ENCODE measurements at regions not wholly inside any gene's neighbourhood (a gene's known extent, or its start where the extent isn't known, plus 50 kb on each side); places are given as distances from the start of the nearest gene placed in this dataset.

GRCh38 chr15:60102748-60103147, 98.6 kb downstream of the FOXB1 start:
- Histone ChIP-seq H3K4me1 (ENCODE audit: insufficient read depth, poor library complexity, severe bottlenecking) (no peaks in the 10 kb centered on the region), H3K4me3 (ENCODE audit: severe bottlenecking) (no peak overlapping the region), H3K36me3 (ENCODE audit: low read depth) (no peaks in the 10 kb centered on the region), H3K27ac (ENCODE audit: poor library complexity, severe bottlenecking) (no peak overlapping the region), H3K27me3 (ENCODE audit: insufficient read depth, poor library complexity, severe bottlenecking) (no peaks in the 10 kb centered on the region), H3K9me3 (ENCODE audit: severe bottlenecking) (no peaks in the 10 kb centered on the region)
- TF ChIP-seq, protein P1, sequence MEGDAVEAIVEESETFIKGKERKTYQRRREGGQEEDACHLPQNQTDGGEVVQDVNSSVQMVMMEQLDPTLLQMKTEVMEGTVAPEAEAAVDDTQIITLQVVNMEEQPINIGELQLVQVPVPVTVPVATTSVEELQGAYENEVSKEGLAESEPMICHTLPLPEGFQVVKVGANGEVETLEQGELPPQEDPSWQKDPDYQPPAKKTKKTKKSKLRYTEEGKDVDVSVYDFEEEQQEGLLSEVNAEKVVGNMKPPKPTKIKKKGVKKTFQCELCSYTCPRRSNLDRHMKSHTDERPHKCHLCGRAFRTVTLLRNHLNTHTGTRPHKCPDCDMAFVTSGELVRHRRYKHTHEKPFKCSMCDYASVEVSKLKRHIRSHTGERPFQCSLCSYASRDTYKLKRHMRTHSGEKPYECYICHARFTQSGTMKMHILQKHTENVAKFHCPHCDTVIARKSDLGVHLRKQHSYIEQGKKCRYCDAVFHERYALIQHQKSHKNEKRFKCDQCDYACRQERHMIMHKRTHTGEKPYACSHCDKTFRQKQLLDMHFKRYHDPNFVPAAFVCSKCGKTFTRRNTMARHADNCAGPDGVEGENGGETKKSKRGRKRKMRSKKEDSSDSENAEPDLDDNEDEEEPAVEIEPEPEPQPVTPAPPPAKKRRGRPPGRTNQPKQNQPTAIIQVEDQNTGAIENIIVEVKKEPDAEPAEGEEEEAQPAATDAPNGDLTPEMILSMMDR (IDR thresholded peaks at IDR 0.05; ENCODE audit: poor library complexity, severe bottlenecking) = no peak
- ATAC-seq (ENCODE audit: low read depth) (no peak), DNase-seq (ENCODE audit: low spot score) (no peak)

- ATAC-seq (ENCODE audit: low read depth) = no peak
- Histone ChIP-seq H3K4me1 (ENCODE audit: insufficient read depth, poor library complexity, severe bottlenecking) (peaks cover 15% of the 10 kb centered on the region), H3K36me3 (ENCODE audit: low read depth) (no peaks in the 10 kb centered on the region), H3K27me3 (ENCODE audit: insufficient read depth, poor library complexity, severe bottlenecking) (no peaks in the 10 kb centered on the region), H3K9me3 (ENCODE audit: severe bottlenecking) (no peaks in the 10 kb centered on the region), H3K27ac (ENCODE audit: poor library complexity, severe bottlenecking) (no peak overlapping the region), H3K4me3 (ENCODE audit: severe bottlenecking) (no peak overlapping the region)
- TF ChIP-seq, protein P1 (IDR thresholded peaks at IDR 0.05; ENCODE audit: poor library complexity, severe bottlenecking) = no peak
- DNase-seq (ENCODE audit: low spot score) = no peak
Measured at GRCh38 chr15:60110909-60111308, 106.8 kb downstream of the FOXB1 start.

DNA sequence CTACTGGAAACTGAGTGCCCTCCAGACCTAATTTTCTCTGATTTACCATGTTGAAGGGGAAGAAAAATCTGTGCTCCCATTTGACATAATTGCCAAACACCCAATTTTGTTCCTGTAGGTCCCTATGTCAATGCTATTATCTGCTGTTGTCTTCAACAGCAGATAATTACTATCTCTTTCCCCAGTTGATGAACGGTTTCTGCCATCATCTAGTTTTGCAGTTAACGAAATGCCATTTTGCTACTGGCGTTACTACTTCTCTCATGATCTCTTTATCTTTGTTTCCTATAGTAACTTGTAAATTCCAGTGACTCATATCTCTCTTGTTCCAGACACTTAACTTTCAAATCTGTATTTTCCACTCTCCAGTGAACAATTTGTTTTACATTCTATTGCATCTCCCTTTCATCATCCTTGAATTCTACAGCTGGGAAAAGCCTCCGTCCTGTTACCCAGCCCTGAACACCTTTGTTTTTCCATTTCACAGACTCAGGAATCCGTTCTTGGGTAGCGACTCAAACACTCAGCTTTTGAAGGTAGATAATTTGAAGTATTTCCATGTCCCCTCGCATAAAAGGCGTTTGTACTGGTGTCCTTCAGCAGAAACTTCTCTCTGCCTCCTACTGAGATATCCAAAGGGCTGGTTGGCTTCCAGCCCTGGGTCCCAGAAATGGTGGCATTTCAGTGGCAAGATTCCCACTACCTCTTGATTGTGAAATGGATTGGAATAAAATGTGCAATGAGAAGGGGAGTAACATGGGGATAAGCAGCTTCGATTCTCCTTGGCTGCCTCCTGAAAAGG, 111.7 kb downstream of the FOXB1 start:
- H3K27me3 ChIP-seq (ENCODE audit: insufficient read depth, poor library complexity, severe bottlenecking) = no peaks in the 10 kb centered on the region
- DNase-seq (ENCODE audit: low spot score) (no peak), ATAC-seq (ENCODE audit: low read depth) (peak; percentile 84)
- no peaks in the 10 kb centered on the region for H3K36me3 ChIP-seq (ENCODE audit: low read depth)
- TF ChIP-seq, protein P1 (IDR thresholded peaks at IDR 0.05; ENCODE audit: poor library complexity, severe bottlenecking) = no peak
- peaks cover 24% of the 10 kb centered on the region for H3K4me1 ChIP-seq (ENCODE audit: insufficient read depth, poor library complexity, severe bottlenecking)
- H3K4me3 ChIP-seq (ENCODE audit: severe bottlenecking) = no peak overlapping the region
- H3K27ac ChIP-seq (ENCODE audit: poor library complexity, severe bottlenecking) = no peak overlapping the region
- H3K9me3 ChIP-seq (ENCODE audit: severe bottlenecking) = no peaks in the 10 kb centered on the region

DNA sequence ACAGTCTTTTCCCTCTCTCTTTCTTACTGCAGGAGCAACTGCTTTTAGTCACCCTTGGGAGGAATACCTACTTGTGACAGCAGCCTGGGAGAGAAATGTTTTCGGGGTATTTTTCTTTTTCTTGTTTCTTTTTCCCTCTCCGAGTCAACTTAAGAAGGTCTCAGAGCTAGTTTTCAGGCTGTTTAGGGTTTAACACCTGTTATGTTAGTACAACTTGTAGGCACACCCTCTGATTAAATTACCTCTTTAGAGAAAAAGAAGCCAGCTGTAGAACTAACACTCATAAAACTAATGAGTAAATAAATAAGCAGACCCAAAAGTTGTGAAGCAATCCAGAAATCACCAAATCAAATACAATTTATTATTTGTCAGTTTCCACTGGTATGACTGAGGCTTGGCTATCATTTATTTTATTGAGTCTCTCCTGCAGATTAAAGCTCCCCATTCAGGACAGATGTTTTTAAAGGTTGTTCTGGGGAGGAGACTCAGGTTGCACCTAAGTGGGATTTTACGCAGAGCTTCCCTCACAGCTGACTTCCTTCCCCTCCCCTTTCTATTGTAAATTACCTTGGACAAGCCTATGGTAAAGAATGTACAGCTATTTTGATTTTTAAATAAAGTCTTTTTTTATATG, 112.5 kb downstream of the FOXB1 start:
- no peak for DNase-seq (ENCODE audit: low spot score)
- Histone ChIP-seq H3K27me3 (ENCODE audit: insufficient read depth, poor library complexity, severe bottlenecking) (no peaks in the 10 kb centered on the region), H3K9me3 (ENCODE audit: severe bottlenecking) (no peaks in the 10 kb centered on the region), H3K4me3 (ENCODE audit: severe bottlenecking) (no peak overlapping the region), H3K36me3 (ENCODE audit: low read depth) (no peaks in the 10 kb centered on the region), H3K27ac (ENCODE audit: poor library complexity, severe bottlenecking) (no peak overlapping the region), H3K4me1 (ENCODE audit: insufficient read depth, poor library complexity, severe bottlenecking) (peaks cover 24% of the 10 kb centered on the region)
- no peak for ATAC-seq (ENCODE audit: low read depth)
- TF ChIP-seq, protein P1 (IDR thresholded peaks at IDR 0.05; ENCODE audit: poor library complexity, severe bottlenecking) = no peak

- Histone ChIP-seq H3K36me3 (ENCODE audit: low read depth) (no peaks in the 10 kb centered on the region), H3K27me3 (ENCODE audit: insufficient read depth, poor library complexity, severe bottlenecking) (no peaks in the 10 kb centered on the region), H3K4me3 (ENCODE audit: severe bottlenecking) (no peak overlapping the region), H3K27ac (ENCODE audit: poor library complexity, severe bottlenecking) (no peak overlapping the region), H3K9me3 (ENCODE audit: severe bottlenecking) (no peaks in the 10 kb centered on the region), H3K4me1 (ENCODE audit: insufficient read depth, poor library complexity, severe bottlenecking) (peaks cover 24% of the 10 kb centered on the region)
- ATAC-seq (ENCODE audit: low read depth) (no peak), DNase-seq (ENCODE audit: low spot score) (no peak)
- TF ChIP-seq, protein P1 (IDR thresholded peaks at IDR 0.05; ENCODE audit: poor library complexity, severe bottlenecking) = no peak
Measured at GRCh38 chr15:60118146-60118545, 114.0 kb downstream of the FOXB1 start.
